GM12891 (cell line): ENCODE measurements at regions not wholly inside any gene's neighbourhood (a gene's known extent, or its start where the extent isn't known, plus 50 kb on each side); places are given as distances from the start of the nearest gene placed in this dataset.

Source experiments
- POLR2A ChIP-seq: IDR thresholded peaks from 2 replicates; pipeline ENCODE4 v1.6.1; 2011; ENCODE audit warnings: low read depth, low read length, control low read depth
- POLR2AphosphoS5 ChIP-seq: IDR thresholded peaks from 2 replicates; pipeline ENCODE4 v1.6.1; 2011; ENCODE audit warnings: low read depth, low read length, control low read depth
- SPI1 ChIP-seq: IDR thresholded peaks from 2 replicates; pipeline ENCODE4 v1.6.1; 2011; ENCODE audit warnings: low read depth, low read length, control low read depth

- TF ChIP-seq SPI1, result no peak
- no peak for TF ChIP-seq POLR2AphosphoS5
- no peak for TF ChIP-seq POLR2A
Measured at GRCh38 chr13:78844106-78844505, 185.2 kb upstream of the OBI1 start.
